OCI-LY7 (cell line): ENCODE measurements at regions not wholly inside any gene's neighbourhood (a gene's known extent, or its start where the extent isn't known, plus 50 kb on each side); places are given as distances from the start of the nearest gene placed in this dataset.

Experiments
- BruUV-seq: library from RNA; stranded (reverse); fragments of 400-500 nt; replicated peaks from 2 replicates; lab custom pipeline; 2021; lab: Mats Ljungman, UMichigan
- CTCF ChIA-PET: fragments of 300-600 bp; sonication (Branson Sonifier 250); formaldehyde crosslinking; loops from one replicate; lab custom pipeline; 2022; ENCODE audit warnings: antibody characterized with exemption; ENCODE audit not compliant: unreplicated experiment; lab: Charles Lee
- POLR2A ChIA-PET: fragments of 300-600 bp; sonication (Branson Sonifier 250); formaldehyde crosslinking; loops from one replicate; lab custom pipeline; 2022; ENCODE audit warnings: antibody characterized with exemption; lab: Charles Lee
- DNase-seq: peaks from one replicate; pipeline ENCODE4 v3.0.0-alpha.2; 2015; ENCODE audit warnings: low spot score
- H2AFZ ChIP-seq: fragments of 200-600 bp; sonication (generic), shearing (Covaris generic); 2 replicates; pipeline ENCODE4 v1.6.1; 2014; ENCODE audit warnings: mild to moderate bottlenecking, antibody characterized with exemption, low read length, moderate library complexity
- H3K27ac ChIP-seq: fragments of 200-600 bp; sonication (generic); 2 replicates; pipeline ENCODE4 v1.5.1; 2014; ENCODE audit warnings: mixed run types, low read depth, mild to moderate bottlenecking, moderate library complexity, low read length, inconsistent platforms; ENCODE audit not compliant: poor library complexity, severe bottlenecking
- H3K36me3 ChIP-seq: fragments of 200-600 bp; sonication (generic); 2 replicates; pipeline ENCODE4 v1.6.1; 2014; ENCODE audit warnings: mild to moderate bottlenecking, antibody characterized with exemption, low read length, moderate library complexity, mixed read lengths; ENCODE audit not compliant: insufficient read depth
- H3K4me1 ChIP-seq: fragments of 200-600 bp; sonication (generic); 2 replicates; pipeline ENCODE4 v1.5.1; 2014; ENCODE audit warnings: mild to moderate bottlenecking, low read length; ENCODE audit not compliant: insufficient read depth, poor library complexity, severe bottlenecking
- H3K4me2 ChIP-seq: fragments of 200-600 bp; sonication (generic); 2 replicates; pipeline ENCODE4 v1.6.1; 2014; ENCODE audit warnings: mild to moderate bottlenecking, low read length
- H3K4me3 ChIP-seq: fragments of 200-600 bp; sonication (generic); 2 replicates; pipeline ENCODE4 v1.5.1; 2014; ENCODE audit warnings: mild to moderate bottlenecking, low read depth, low read length; ENCODE audit not compliant: poor library complexity, severe bottlenecking
- H3K79me2 ChIP-seq: fragments of 200-600 bp; sonication (generic); 2 replicates; pipeline ENCODE4 v1.6.1; 2016; ENCODE audit warnings: low read depth, mild to moderate bottlenecking, low read length, moderate library complexity, mixed read lengths; ENCODE audit not compliant: insufficient read depth
- H3K9me2 ChIP-seq: fragments of 200-600 bp; sonication (generic); 2 replicates; pipeline ENCODE4 v1.6.1; 2016; ENCODE audit warnings: mild to moderate bottlenecking, low read length, mixed read lengths; ENCODE audit not compliant: insufficient read depth
- H3K9me3 ChIP-seq: fragments of 200-600 bp; sonication (generic); 2 replicates; pipeline ENCODE4 v1.6.1; 2014; ENCODE audit warnings: mild to moderate bottlenecking, mixed run types, low read length, mixed read lengths
- H4K20me1 ChIP-seq: fragments of 200-600 bp; sonication (generic); 2 replicates; pipeline ENCODE4 v1.6.1; 2014; ENCODE audit warnings: mild to moderate bottlenecking, antibody characterized with exemption, low read length, moderate library complexity, mixed read lengths; ENCODE audit not compliant: insufficient read depth
- CTCF ChIP-seq: fragments of 200-600 bp; sonication (generic); conservative IDR thresholded peaks from 2 replicates; pipeline ENCODE4 v1.5.1; 2014; ENCODE audit warnings: mild to moderate bottlenecking, antibody characterized with exemption, low read length, moderate library complexity, mixed read lengths
- EZH2phosphoT487 ChIP-seq: fragments of 200-600 bp; sonication (generic); IDR thresholded peaks from 2 replicates; pipeline ENCODE4 v1.6.1; 2018; ENCODE audit warnings: low read depth, borderline replicate concordance, mild to moderate bottlenecking, mixed run types, antibody characterized with exemption, low read length, moderate library complexity, mixed read lengths
- intact Hi-C: fragments of 100-400 bp; cut with micrococcal nuclease; formaldehyde crosslinking; loops from one replicate; pipeline ENCODE4 v1.10.0; 2022; ENCODE audit not compliant: unreplicated experiment

- no peak for DNase-seq
- H3K9me3 ChIP-seq = no peaks in the 10 kb centered on the region
- H2AFZ ChIP-seq = no peak overlapping the region
- intact Hi-C loops = no loop called here
- H4K20me1 ChIP-seq = no peaks in the 10 kb centered on the region
- ChIA-PET POLR2A (interaction anchor here (0.6 kb wide), 1 partner anchor 27 kb away, joined by 7 read pairs; no protein-coding TSS in a partner anchor), CTCF (no interaction called here)
- no TSS peak for BruUV-seq
- H3K79me2 ChIP-seq = no peaks in the 10 kb centered on the region
- no peak for TF ChIP-seq CTCF
- no peak for TF ChIP-seq EZH2phosphoT487
- H3K27ac ChIP-seq = no peak overlapping the region
- no peaks in the 10 kb centered on the region for H3K4me1 ChIP-seq
- H3K4me3 ChIP-seq = no peak overlapping the region
- no peak overlapping the region for H3K4me2 ChIP-seq
- no peaks in the 10 kb centered on the region for H3K9me2 ChIP-seq
- H3K36me3 ChIP-seq = no peaks in the 10 kb centered on the region
Observed at GRCh38 chr14:66015071-66015780, 470.9 kb upstream of the CCDC196 start.

GRCh38 chr14:66017927-66018326, 468.2 kb upstream of the CCDC196 start:
- Histone ChIP-seq H3K4me3 (no peak overlapping the region), H3K9me3 (no peaks in the 10 kb centered on the region), H3K36me3 (no peaks in the 10 kb centered on the region), H3K4me1 (no peaks in the 10 kb centered on the region), H3K9me2 (no peaks in the 10 kb centered on the region), H4K20me1 (no peaks in the 10 kb centered on the region), H3K27ac (no peak overlapping the region), H3K79me2 (no peaks in the 10 kb centered on the region), H3K4me2 (no peak overlapping the region), H2AFZ (no peak overlapping the region)
- no peak for DNase-seq
- TF ChIP-seq CTCF = no peak
- TF ChIP-seq EZH2phosphoT487 = no peak
- ChIA-PET CTCF (no interaction called here), POLR2A (interaction anchor here (0.8 to 1.1 kb wide), 2 partner anchors 8 to 28 kb away, joined by 3 read pairs; no protein-coding TSS in a partner anchor)
- BruUV-seq = no TSS peak
- intact Hi-C loops = no loop called here

- intact Hi-C loops = no loop called here
- Histone ChIP-seq H3K36me3 (no peaks in the 10 kb centered on the region), H3K4me2 (no peak overlapping the region), H4K20me1 (no peaks in the 10 kb centered on the region), H3K27ac (no peak overlapping the region), H3K79me2 (no peaks in the 10 kb centered on the region), H3K9me2 (no peaks in the 10 kb centered on the region), H3K4me1 (no peaks in the 10 kb centered on the region), H3K4me3 (no peak overlapping the region), H2AFZ (no peak overlapping the region), H3K9me3 (no peaks in the 10 kb centered on the region)
- TF ChIP-seq EZH2phosphoT487 = no peak
- no TSS peak for BruUV-seq
- no peak for DNase-seq
- POLR2A ChIA-PET = interaction anchor here (0.8 kb wide), 1 partner anchor 11 kb away, joined by 3 read pairs; no protein-coding TSS in a partner anchor
- CTCF ChIA-PET = no interaction called here
Observed at GRCh38 chr14:66022526-66022925, 463.6 kb upstream of the CCDC196 start.
